Germinal center (tissue), 1 donor: ENCODE measurements at regions not wholly inside any gene's neighbourhood (a gene's known extent, or its start where the extent isn't known, plus 50 kb on each side); places are given as distances from the start of the nearest gene placed in this dataset.
"Not testable (repeated sequence)": the region's sequence is repeated elsewhere in the genome, so short reads cannot be mapped to it uniquely, and the experiment has no call there.

Experiments used
- DNase-seq: peaks from one replicate; pipeline ENCODE4 v3.0.0; 2012; ENCODE audit warnings: mixed read lengths, low spot score

DNA sequence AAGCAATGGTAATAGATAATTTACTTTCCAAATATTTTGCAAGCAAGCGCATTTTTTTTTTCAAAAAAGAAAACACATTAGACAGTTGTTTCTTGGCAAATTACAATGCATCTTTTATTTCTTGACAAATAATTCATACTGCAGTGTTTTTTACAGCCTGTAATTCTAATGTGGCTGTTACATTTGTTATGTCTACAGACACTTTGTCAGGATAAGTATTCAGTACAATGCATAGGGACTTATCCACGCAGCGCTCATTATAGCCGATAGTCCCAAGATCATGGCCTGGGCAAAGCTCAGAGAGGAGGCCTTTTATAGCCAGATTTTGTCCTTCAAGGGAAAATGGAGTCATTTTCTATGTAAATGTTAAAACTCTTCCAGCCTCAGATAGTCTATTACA is 123.0 kb upstream of the FANCL start:
- no peak for DNase-seq

DNA sequence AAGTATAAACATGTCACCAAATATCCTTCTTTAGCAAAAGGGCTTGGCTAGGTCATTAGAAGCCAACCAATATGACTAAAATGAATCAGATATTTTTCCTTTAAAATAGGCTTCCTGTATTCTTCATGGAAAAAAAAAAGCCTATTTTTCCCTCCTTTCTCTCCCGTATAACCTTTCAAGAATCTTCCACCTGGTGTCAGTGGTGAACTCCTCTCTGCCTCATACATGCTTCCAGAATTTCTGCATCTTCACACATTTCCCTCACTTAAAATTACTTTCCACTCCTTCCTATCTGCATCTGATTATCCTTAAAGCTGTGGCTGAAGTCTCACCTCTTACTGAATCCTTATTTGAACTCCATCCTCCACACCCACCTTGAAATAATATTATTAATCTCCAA is 116.9 kb upstream of the FANCL start:
- DNase-seq = no peak

DNA sequence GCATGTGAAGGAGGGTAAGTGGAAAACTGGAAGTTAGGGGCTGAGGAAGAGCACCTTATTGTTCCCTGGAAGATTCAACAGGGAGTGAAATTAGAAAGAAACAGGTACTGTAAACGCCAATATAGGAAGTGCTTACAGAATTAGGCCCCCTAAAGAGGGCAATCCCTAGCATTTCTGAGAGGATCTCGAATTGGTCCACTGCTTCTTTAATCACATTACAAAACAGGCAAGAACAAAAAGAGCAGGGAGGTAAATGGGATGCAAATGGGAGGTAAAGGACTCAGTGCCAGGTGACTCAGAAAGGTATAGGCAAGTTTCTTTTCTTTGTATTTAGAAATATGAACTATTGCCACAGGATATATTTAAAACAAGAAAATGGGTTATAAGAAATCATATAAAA is 116.4 kb upstream of the FANCL start:
- DNase-seq = no peak

DNA sequence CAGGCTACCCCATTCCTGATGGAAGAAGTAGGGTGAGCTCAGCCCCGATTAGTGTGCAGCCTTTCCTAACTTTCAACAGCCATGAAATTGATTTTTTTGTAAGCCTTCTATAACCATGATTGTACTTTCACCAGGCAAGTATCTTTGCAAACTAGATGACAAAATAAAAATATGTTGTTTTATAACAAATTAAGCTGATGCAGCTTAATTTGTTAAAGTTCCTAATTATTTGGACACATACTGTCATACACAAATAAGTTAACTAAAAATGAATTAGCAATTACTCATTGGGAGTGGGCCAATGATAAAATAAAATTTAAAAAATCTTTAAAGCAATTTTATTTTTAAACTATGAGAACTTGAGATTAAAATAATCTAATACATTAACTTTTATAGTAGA is 113.1 kb upstream of the FANCL start:
- no peak for DNase-seq

DNA sequence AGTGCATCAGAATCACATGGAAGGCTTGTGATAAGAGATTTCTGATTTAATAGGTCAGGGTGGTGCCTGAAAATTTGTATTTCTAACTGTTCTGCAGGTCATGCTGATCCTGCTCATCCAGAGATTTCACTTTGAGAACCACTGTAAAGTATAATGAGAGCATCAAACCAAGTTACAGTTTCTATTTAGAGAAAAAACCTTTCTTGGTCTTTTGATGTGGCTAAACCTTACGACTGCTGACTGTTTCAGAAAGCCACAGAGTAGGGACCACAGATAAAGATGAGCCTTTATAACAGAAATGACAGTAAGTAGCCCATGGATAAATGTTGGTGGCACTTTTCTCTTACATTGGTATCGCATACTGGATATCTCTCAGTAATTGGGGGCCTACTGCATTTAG is 109.4 kb upstream of the FANCL start:
- DNase-seq = no peak

DNA sequence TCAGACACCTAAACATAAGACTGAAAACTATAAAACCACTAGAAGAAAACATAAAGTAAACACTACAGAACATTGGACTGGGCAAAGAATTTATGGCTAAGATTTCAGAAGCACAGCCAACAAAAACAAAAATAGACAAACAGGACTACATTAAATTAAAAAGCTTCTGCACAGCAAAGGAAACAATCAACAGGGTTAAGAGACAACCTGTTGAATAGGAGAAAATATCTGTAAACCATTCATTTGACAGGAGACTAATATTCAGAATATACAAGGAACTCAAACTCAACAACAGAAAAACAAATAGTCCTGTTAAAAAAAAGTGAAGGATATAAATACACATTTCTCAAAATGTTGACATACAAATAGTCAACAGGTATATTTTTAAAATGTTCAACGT is 106.7 kb upstream of the FANCL start:
- no peak for DNase-seq

DNA sequence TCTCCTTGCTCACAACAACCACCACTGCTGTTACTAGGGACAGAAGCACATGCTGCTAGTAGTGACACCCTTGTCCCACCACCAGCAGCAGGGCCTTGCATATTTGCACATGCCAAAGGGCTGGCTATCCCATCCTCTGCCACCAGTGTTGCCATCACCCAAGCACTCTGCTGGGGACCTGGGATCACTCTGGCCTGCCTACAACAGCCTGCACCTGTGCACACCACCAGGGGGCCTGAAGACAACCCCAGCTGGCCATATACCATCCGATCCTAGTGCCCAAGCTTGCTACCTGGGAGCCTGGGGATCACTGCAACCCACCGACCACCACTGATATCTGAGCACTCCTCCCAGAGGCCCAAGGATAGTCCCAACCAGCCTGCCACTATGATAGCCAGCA is 99.9 kb upstream of the FANCL start:
- no peak for DNase-seq

DNA sequence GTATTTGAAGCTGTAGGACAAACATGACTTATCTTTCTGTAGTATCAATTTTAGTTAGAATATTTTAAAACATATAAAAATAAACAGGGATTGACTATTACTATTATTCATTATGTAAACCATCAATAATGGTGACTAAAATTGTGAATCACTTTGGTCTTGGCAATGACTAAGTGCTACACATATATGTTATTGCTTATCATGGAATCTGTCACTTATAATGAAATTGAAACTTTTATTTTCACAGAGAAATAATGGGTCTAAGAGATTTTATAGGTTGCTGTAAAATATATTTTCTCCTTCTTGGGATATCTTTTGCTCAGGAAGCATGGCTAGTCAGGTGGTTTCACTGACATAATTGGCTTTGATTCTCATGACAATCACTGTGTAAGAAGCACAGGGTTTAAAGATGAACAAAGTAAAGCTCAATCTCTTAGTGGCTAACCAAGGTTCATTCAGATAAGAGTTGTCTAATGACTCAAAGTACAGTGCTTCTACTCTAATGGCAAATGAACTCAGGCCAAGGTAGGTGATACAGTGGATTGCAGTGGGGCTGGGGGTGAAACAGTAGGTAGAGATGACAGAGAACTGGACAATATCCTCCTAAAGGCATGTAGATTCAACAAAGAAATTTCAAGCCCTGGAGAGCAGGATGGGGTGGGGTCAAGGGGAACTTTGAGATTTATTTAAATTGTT is 98.6 kb upstream of the FANCL start:
- DNase-seq = no peak

DNA sequence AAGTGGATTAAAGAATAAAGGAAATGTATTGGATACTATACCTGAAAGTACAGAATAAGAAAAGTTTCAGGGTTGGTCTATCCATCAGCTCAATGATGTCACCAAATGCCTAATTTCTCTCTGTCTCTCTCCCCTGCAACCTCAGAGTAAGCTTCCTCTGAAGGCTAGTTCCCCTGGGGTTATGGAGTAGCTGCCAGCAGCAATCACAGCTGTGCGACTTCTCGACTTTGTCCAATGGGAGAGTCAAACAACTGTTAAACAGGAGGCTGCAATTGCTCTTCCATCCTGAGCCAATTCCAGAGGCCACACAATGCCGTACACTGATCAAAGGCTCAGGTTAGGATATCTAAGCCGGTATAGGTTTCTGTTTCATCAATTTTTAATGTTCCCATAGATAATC is 95.3 kb upstream of the FANCL start:
- DNase-seq = no peak

DNA sequence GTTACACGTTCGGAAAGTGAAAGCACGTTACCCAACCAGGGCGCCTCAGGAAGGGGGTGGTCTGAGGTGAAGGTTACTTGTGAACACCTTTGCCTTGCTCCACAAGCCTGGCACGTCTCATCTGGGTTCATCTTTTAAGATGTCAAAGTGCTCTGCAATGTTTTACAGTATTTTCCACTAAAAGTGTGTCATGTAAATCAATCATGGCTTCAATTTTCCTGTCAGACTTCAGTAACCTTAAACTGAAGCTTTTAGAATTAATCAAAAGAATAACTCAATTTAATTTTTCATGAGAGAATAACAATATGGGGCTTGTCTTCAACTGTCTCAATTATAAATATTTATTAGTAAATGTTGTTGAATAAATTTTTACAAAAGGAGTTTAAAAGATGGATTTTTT is 93.3 kb upstream of the FANCL start:
- no peak for DNase-seq

DNA sequence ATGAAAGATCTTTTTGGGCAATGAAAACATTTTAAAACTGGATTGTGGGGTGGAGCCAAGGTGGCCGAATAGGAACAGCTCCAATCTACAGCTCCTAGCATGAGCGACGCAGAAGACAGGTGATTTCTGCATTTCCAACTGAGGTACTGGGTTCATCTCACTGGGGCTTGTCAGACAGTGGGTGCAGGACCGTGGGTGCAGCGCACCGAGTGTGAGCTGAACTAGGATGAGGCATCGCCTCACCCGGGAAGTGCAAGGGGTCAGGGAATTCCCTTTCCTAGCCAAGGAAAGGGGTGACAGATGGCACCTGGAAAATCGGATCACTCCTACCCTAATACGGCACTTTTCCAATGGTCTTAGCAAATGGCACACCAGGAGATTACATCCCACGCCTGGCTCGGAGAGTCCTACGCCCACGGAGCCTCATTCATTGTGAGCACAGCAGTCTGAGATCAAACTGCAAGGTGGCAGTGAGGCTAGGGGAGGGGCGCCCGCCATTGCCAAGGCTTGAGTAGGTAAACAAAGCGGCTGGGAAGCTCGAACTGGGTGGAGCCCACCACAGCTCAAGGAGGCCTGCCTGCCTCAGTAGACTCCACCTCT is 84.3 kb upstream of the FANCL start:
- DNase-seq = not testable (repeated sequence)

DNA sequence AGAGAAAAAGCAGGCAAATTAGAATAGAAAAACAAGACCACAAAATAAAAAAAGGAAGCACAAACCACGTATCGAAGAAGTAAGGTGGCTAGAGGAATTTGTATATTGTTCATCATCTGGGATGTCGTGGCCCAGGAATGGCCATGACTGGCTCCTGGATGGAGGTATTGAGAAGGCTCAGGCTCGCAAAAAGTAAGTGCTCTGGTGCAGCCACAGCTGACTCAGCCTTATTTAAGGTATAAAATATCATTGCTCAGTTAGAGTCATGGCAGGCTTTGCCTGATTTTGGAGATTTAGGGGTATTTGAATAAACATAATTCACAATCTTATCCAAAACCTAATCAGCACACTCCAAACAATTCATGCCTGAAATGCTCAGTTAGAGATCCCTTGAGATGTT is 78.4 kb upstream of the FANCL start:
- DNase-seq = no peak

DNA sequence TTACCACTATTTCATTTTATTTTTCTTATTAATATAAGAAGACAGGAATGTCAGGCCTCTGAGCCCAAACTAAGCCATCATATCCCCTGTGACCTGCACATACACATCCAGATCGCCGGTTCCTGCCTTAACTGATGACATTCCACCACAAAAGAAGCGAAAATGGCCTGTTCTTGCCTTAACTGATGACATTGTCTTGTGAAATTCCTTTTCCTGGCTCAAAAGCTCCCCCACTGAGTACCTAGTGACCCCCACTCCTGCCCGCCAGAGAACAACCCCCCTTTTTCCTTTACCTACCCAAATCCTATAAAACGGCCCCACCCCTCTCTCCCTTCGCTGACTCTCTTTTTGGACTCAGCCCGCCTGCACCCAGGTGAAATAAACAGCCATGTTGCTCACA is 77.8 kb upstream of the FANCL start:
- not testable (repeated sequence) for DNase-seq

DNA sequence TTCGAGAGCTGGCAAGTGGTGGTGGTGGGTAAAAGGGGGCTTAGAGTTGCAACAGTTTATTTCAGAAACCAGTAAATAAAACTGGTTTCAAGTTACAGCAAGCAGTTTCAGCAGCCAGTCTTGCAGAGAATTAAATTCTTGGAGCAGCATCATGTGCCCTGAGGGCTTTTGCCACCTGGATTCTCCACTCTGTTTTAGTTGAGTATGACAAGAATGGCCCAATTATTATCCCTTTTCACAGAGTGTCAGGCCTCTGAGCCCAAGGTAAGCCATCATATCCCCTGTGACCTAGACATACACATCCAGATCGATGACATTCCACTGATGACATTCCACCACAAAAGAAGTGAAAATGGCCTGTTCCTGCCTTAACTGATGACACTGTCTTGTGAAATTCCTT is 72.8 kb upstream of the FANCL start:
- no peak for DNase-seq

DNA sequence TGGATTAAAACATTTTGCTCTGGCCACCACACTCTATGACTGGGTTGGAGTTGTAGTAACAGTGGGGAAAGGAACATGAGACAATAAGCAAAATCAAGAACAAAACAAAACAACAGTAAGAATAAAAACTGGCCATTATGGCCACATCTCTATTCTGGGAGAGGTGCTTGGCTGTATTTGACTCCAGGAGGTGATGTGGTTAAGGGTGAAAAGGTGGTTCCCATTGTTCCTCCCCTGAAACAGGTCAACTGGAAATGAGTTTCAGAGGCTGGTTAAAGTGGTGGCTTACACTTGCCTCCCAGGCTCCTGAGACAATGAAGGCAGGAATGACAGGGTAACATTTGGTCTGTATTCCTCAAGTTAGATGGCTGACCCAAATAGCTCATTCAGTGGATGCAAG is 67.3 kb upstream of the FANCL start:
- DNase-seq = no peak

DNA sequence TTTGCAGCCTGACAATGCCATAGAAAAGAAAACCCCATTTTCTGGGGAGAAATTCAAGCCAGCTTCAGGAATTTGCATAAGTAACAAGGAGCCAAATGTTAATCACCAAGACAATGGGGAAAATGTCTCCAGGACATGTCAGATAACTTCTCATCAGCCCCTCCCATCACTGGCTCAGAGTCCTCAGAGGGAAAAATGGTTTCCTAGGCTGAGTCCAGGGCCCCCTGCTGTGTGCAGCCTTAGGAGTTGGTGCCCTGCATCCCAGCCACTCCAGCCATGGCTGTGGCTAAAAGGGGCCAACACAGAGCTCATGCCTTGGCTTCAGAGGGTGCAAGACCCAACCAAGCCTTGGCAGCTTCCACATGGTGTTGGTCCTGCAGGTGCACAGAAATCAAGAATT is 63.7 kb upstream of the FANCL start:
- DNase-seq = no peak

DNA sequence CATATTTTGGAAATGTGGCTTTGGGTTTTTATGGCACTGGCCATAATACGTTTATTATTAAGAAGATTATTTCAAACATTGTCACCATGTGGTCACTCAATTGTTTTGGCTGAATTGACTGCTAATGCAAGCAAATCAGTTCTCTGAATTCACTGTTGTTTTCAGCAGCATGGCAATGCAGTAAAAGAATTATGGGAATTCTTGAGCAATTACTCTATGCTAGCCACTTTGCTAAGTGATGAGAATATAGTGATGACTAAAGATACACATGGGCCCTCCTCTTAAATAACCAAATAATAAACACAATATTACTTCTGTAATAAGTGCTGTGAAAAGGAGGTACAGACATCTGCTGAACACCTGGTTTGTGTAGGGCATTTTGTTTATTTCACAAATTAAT is 58.0 kb upstream of the FANCL start:
- no peak for DNase-seq

DNA sequence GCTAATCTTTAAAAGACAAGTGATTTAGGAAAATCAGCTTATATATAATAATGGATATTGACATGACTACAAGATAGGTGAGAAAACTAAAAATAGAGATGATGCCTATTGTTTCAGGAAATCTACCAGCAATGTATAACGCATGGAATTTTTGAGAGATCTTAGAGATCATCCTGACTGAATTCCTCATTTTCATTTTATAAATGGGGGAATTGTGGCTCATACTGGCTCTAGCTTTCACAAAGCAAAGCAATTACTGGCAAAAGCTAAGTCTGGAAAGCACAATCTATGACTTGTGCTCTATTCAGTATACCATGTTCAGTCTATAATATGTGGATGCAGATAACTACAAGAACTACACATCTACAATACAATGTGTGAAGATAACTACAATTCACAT is 51.9 kb upstream of the FANCL start:
- no peak for DNase-seq

DNA sequence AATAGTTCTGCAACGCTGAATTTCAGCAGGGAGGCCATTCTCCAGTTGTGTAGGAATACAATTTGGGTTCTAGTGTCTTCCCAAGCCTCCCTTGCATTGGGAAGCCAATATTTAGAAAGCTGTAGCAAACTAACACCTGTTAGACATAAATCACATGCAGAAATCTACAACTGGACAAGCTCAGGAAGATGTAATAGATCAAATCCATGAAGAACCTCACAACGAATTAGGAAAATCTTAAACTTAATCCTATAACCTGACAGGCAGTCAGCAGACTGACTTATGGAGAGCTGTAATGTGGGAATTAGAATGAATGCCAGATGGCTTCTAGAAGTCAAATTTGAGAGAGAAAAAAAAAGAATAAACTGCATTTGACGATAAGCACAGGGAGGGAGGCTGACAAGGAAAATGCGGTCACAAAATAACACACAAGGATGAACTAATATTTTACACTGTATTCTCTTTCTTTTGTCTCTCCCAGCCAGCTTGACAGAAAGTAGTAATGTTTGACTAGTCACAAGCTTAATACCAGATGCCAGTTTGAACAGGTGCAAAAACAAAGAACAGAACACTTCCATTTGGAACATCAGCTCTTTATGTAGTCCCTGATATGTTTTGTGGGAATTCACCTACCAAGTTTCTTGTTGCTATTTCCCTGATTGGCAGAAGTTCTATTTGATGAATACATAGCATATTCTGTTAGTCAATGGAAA is 50.8 kb upstream of the FANCL start:
- DNase-seq = no peak
